ENCODE measurements at regions not wholly inside any gene's neighbourhood (a gene's known extent, or its start where the extent isn't known, plus 50 kb on each side); places are given as distances from the start of the nearest gene placed in this dataset.

- TF ChIP-seq CTCF (IDR thresholded peaks at IDR 0.05) (no peak), EZH2phosphoT487 (IDR thresholded peaks at IDR 0.05) (no peak)
These were observed 953.4 kb downstream of the ZPLD1 start for GRCh38 chr3:103388214-103388613.

All from neural progenitor cell (in vitro differentiated cells).